Mesendoderm (in vitro differentiated cells): ENCODE measurements at regions not wholly inside any gene's neighbourhood (a gene's known extent, or its start where the extent isn't known, plus 50 kb on each side); places are given as distances from the start of the nearest gene placed in this dataset.
"Not testable (repeated sequence)": the region's sequence is repeated elsewhere in the genome, so short reads cannot be mapped to it uniquely, and the experiment has no call there.

Experiments used
- DNase-seq: peaks from one replicate; pipeline ENCODE4 v3.0.0; 2013
- H2AK5ac ChIP-seq: 2 replicates; pipeline ENCODE4 v1.6.1; 2013; ENCODE audit warnings: low read length, inconsistent platforms
- H2BK120ac ChIP-seq: 2 replicates; pipeline ENCODE4 v1.6.1; 2013; ENCODE audit warnings: low read depth, mild to moderate bottlenecking, low read length, moderate library complexity, mixed read lengths
- H2BK15ac ChIP-seq: replicated peaks from 2 replicates; pipeline ENCODE4 v1.6.1; 2013; ENCODE audit warnings: low read depth, mild to moderate bottlenecking, moderate library complexity
- H2BK5ac ChIP-seq: 2 replicates; pipeline ENCODE4 v1.6.1; 2013; ENCODE audit warnings: low read length, inconsistent platforms
- H3K18ac ChIP-seq: 2 replicates; pipeline ENCODE4 v1.6.1; 2013; ENCODE audit warnings: mild to moderate bottlenecking, low read length, mixed read lengths
- H3K23ac ChIP-seq: one replicate; pipeline ENCODE4 v1.6.1; 2013; ENCODE audit warnings: low read length
- H3K27ac ChIP-seq: 2 replicates; pipeline ENCODE4 v1.5.1; 2013; ENCODE audit warnings: low read depth, mild to moderate bottlenecking, inconsistent platforms, low read length, moderate library complexity
- H3K27me3 ChIP-seq: 2 replicates; pipeline ENCODE4 v1.6.1; 2013; ENCODE audit warnings: low read length, control low read depth, mild to moderate bottlenecking, inconsistent platforms; ENCODE audit not compliant: insufficient read depth, poor library complexity
- H3K36me3 ChIP-seq: 2 replicates; pipeline ENCODE4 v1.6.1; 2013; ENCODE audit warnings: low read length, inconsistent platforms; ENCODE audit not compliant: control insufficient read depth, insufficient read depth
- H3K4ac ChIP-seq: one replicate; pipeline ENCODE4 v1.6.1; 2013; ENCODE audit warnings: low read depth, mild to moderate bottlenecking, low read length, moderate library complexity
- H3K4me1 ChIP-seq: 2 replicates; pipeline ENCODE4 v1.6.1; 2013; ENCODE audit warnings: low read depth, low read length, inconsistent platforms; ENCODE audit not compliant: control insufficient read depth
- H3K4me2 ChIP-seq: 2 replicates; pipeline ENCODE4 v1.6.1; 2013; ENCODE audit warnings: low read length
- H3K4me3 ChIP-seq: 2 replicates; pipeline ENCODE4 v1.5.1; 2013; ENCODE audit warnings: mild to moderate bottlenecking, low read length
- H3K56ac ChIP-seq: one replicate; pipeline ENCODE4 v1.6.1; 2013; ENCODE audit warnings: low read length
- H3K79me1 ChIP-seq: 2 replicates; pipeline ENCODE4 v1.6.1; 2013; ENCODE audit warnings: low read length, inconsistent platforms
- H3K79me2 ChIP-seq: 2 replicates; pipeline ENCODE4 v1.6.1; 2013; ENCODE audit warnings: mild to moderate bottlenecking, low read length; ENCODE audit not compliant: control insufficient read depth, insufficient read depth
- H3K9ac ChIP-seq: 2 replicates; pipeline ENCODE4 v1.6.1; 2013; ENCODE audit warnings: low read length, inconsistent platforms
- H4K5ac ChIP-seq: one replicate; pipeline ENCODE4 v1.6.1; 2013; ENCODE audit warnings: low read length
- H4K8ac ChIP-seq: one replicate; pipeline ENCODE4 v1.6.1; 2013; ENCODE audit warnings: low read depth, mild to moderate bottlenecking, control low read depth, low read length, moderate library complexity
- WGBS: extraction: QIAGEN DNeasy Blood & Tissue Kit; methylation state at CpG from one replicate; pipeline ENCODE4 v1.1.7; 2013; ENCODE audit warnings: low lambda C conversion rate, missing lambda C conversion rate; ENCODE audit not compliant: insufficient coverage; ENCODE audit errors: extremely low coverage; 5-methylcytosine and 5-hydroxymethylcytosine counted together

DNA sequence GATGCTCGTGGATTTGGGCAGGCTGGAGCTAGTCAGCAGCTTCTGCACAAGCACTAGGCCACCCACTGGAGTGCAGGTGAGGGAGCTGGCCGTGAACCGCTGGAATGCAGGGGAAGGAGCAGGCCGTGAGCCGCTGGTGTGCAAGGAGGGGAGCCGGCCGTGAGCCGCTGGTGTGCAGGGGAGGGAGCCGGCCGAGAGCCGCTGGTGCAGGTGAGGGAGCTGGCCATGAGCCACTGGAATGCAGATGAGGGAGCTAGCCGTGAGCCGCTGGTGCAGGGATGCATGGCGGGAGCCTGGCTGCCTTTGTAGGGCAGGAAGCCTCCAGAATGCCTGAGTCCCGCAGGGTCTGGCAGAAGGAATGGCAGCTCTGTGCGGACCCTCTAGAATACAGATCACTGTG, 4220.0 kb upstream of the OR11H1 start:
- H3K27ac ChIP-seq, result no peak overlapping the region
- no peak overlapping the region for H2AK5ac ChIP-seq
- no peaks in the 10 kb centered on the region for H3K27me3 ChIP-seq
- H3K79me2 ChIP-seq, result no peaks in the 10 kb centered on the region
- H3K4me3 ChIP-seq, result no peak overlapping the region
- DNase-seq, result no peak
- H2BK5ac ChIP-seq, result no peak overlapping the region
- no CpG with 5 or more reads among the region's 16 CpGs for WGBS
- H2BK15ac ChIP-seq, result no peak overlapping the region
- H3K4me1 ChIP-seq, result no peaks in the 10 kb centered on the region
- no peaks in the 10 kb centered on the region for H3K36me3 ChIP-seq
- H4K5ac ChIP-seq, result no peak overlapping the region
- H2BK120ac ChIP-seq, result no peak overlapping the region
- H3K56ac ChIP-seq, result no peak overlapping the region
- H3K18ac ChIP-seq, result no peak overlapping the region
- H3K9ac ChIP-seq, result no peak overlapping the region
- H3K4me2 ChIP-seq, result no peak overlapping the region
- H3K4ac ChIP-seq, result no peak overlapping the region
- no peak overlapping the region for H3K23ac ChIP-seq
- no peak overlapping the region for H4K8ac ChIP-seq
- H3K79me1 ChIP-seq, result no peaks in the 10 kb centered on the region

GRCh38 chr22:11309777-11310176, 4218.2 kb upstream of the OR11H1 start:
- H3K27ac ChIP-seq, H3K4me1 ChIP-seq, H3K27me3 ChIP-seq, H3K18ac ChIP-seq, H4K8ac ChIP-seq, H3K4me3 ChIP-seq, H2BK15ac ChIP-seq, DNase-seq, H2AK5ac ChIP-seq, H3K36me3 ChIP-seq, H4K5ac ChIP-seq, H3K9ac ChIP-seq, H3K23ac ChIP-seq, H3K79me2 ChIP-seq, H2BK120ac ChIP-seq, H3K4ac ChIP-seq, H2BK5ac ChIP-seq, H3K79me1 ChIP-seq, H3K4me2 ChIP-seq, H3K56ac ChIP-seq: not testable (repeated sequence)
- WGBS, result no CpG with 5 or more reads among the region's 4 CpGs

- DNase-seq, H3K36me3 ChIP-seq, H3K27ac ChIP-seq, H3K56ac ChIP-seq, H2AK5ac ChIP-seq, H3K4me1 ChIP-seq, H2BK120ac ChIP-seq, H3K27me3 ChIP-seq, H2BK15ac ChIP-seq, H3K4ac ChIP-seq, H3K79me2 ChIP-seq, H3K9ac ChIP-seq, H4K5ac ChIP-seq, H3K23ac ChIP-seq, H3K18ac ChIP-seq, H4K8ac ChIP-seq, H3K79me1 ChIP-seq, H3K4me3 ChIP-seq, H3K4me2 ChIP-seq, H2BK5ac ChIP-seq: not testable (repeated sequence)
- no CpG with 5 or more reads among the region's 3 CpGs for WGBS
Observed at GRCh38 chr22:11310647-11311046, 4217.3 kb upstream of the OR11H1 start.

- H3K79me2 ChIP-seq, H2BK5ac ChIP-seq, H3K9ac ChIP-seq, H2AK5ac ChIP-seq, H3K4ac ChIP-seq, H2BK120ac ChIP-seq, DNase-seq, H3K79me1 ChIP-seq, H3K4me1 ChIP-seq, H3K56ac ChIP-seq, H3K36me3 ChIP-seq, H4K5ac ChIP-seq, H2BK15ac ChIP-seq, H3K18ac ChIP-seq, H4K8ac ChIP-seq, H3K23ac ChIP-seq, H3K4me3 ChIP-seq, H3K4me2 ChIP-seq, H3K27ac ChIP-seq, H3K27me3 ChIP-seq: not testable (repeated sequence)
- no CpG with 5 or more reads among the region's 7 CpGs for WGBS
Observed at GRCh38 chr22:11312640-11313039, 4215.4 kb upstream of the OR11H1 start.

GRCh38 chr22:11313040-11313759, 4214.8 kb upstream of the OR11H1 start:
- no CpG with 5 or more reads among the region's 5 CpGs for WGBS
- not testable (repeated sequence) for H3K9ac ChIP-seq, H2BK120ac ChIP-seq, H2BK15ac ChIP-seq, H3K27ac ChIP-seq, H2AK5ac ChIP-seq, H4K5ac ChIP-seq, H4K8ac ChIP-seq, H3K56ac ChIP-seq, H3K23ac ChIP-seq, H3K4me3 ChIP-seq, H3K4ac ChIP-seq, H3K18ac ChIP-seq, H3K79me2 ChIP-seq, H2BK5ac ChIP-seq, H3K79me1 ChIP-seq, H3K36me3 ChIP-seq, DNase-seq, H3K4me1 ChIP-seq, H3K27me3 ChIP-seq, H3K4me2 ChIP-seq

DNA sequence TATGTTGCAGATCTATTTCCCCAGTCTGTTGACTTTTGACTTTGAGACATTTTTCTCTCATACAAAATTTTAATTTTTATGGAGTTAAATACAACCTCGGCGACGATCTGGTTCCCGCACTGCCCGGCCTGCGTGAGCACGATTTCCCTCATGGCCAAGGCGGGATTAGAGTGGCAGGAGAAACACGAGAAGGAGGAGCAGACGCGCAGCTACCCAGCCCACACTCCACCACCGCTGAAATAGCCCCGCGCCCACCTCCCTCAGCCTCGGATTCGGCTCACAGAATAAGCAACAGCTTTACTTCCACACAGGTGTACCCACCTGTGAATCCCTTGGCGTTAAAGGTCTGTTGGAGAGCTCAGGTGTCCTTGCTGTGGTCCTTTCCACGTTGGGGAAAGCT, 4209.4 kb upstream of the OR11H1 start:
- DNase-seq, H3K79me1 ChIP-seq, H3K27me3 ChIP-seq, H2AK5ac ChIP-seq, H3K4me1 ChIP-seq, H4K5ac ChIP-seq, H3K4me2 ChIP-seq, H3K56ac ChIP-seq, H3K36me3 ChIP-seq, H2BK120ac ChIP-seq, H2BK5ac ChIP-seq, H3K4me3 ChIP-seq, H2BK15ac ChIP-seq, H3K27ac ChIP-seq, H3K23ac ChIP-seq, H3K79me2 ChIP-seq, H3K4ac ChIP-seq, H3K9ac ChIP-seq, H4K8ac ChIP-seq, H3K18ac ChIP-seq: not testable (repeated sequence)
- no CpG with 5 or more reads among the region's 18 CpGs for WGBS
